Stomach smooth muscle (tissue), 2 donors: ENCODE measurements at regions not wholly inside any gene's neighbourhood (a gene's known extent, or its start where the extent isn't known, plus 50 kb on each side); places are given as distances from the start of the nearest gene placed in this dataset.

ENCODE experiments used
- H3K27ac ChIP-seq: one replicate; pipeline ENCODE4 v1.7.0; 2013; ENCODE audit warnings: mild to moderate bottlenecking, low read length, inconsistent platforms
- H3K27me3 ChIP-seq, 2 donors: one replicate each; pipeline ENCODE4 v1.7.0; 2013; ENCODE audit warnings: low read length in 2 of 2; ENCODE audit not compliant: insufficient read depth in 2 of 2, control insufficient read depth in 1 of 2
- H3K36me3 ChIP-seq, 2 donors: one replicate each; pipeline ENCODE4 v1.7.0; 2013; ENCODE audit warnings: low read length in 2 of 2; ENCODE audit not compliant: control insufficient read depth in 2 of 2, insufficient read depth in 2 of 2
- H3K4me1 ChIP-seq: one replicate; pipeline ENCODE4 v1.7.0; 2013; ENCODE audit warnings: low read length; ENCODE audit not compliant: control insufficient read depth, insufficient read depth
- H3K4me3 ChIP-seq, 2 donors: one replicate each; pipeline ENCODE4 v1.7.0; 2013; ENCODE audit warnings: low read length in 2 of 2
- H3K9ac ChIP-seq, 2 donors: one replicate each; pipeline ENCODE4 v1.7.0; 2013; ENCODE audit warnings: low read length in 2 of 2, mild to moderate bottlenecking in 1 of 2
- H3K9me3 ChIP-seq, 2 donors: one replicate each; pipeline ENCODE4 v1.7.0; 2013; ENCODE audit warnings: low read length in 2 of 2; ENCODE audit not compliant: control insufficient read depth in 2 of 2
- donor health status: healthy.
- donor health status: Pancreatic carcinoma.

DNA sequence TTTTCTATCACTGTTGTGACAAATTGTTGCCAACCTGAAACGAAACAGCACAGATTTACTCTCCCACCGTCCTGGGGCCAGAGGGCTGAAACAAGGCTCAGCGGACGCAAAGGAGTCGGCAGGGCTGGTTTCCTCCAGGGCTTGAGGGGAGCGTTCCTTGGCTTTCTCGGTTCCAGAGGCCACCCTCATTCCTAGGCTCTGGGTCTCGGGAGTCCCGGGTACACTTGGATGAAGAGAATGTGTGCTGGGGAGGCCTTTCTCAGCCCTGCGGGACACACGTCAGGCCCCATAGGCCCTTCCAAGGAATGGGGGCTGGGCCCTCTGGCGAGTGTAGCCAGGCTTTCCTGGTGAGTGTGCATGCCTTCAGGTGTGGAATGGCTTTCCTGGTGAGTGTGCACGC is 287.3 kb upstream of the HS6ST1 start:
- Histone ChIP-seq H3K9ac (no peak overlapping the region), H3K4me1 (peaks cover 5% of the 10 kb centered on the region), H3K9me3 (no peaks in the 10 kb centered on the region), H3K27me3 (no peaks in the 10 kb centered on the region), H3K36me3 (no peaks in the 10 kb centered on the region), H3K4me3 (no peak overlapping the region), H3K27ac (no peak overlapping the region)

- Histone ChIP-seq H3K4me3 (no peak overlapping the region), H3K27me3 (no peaks in the 10 kb centered on the region), H3K36me3 (no peaks in the 10 kb centered on the region), H3K9me3 (no peaks in the 10 kb centered on the region), H3K4me1 (peaks cover 5% of the 10 kb centered on the region), H3K27ac (no peak overlapping the region), H3K9ac (no peak overlapping the region)
These were observed 288.2 kb upstream of the HS6ST1 start for GRCh38 chr2:128606837-128607236.

- H3K4me3 ChIP-seq: no peak overlapping the region
- no peaks in the 10 kb centered on the region for H3K27me3 ChIP-seq
- H3K4me1 ChIP-seq: peaks cover 5% of the 10 kb centered on the region
- no peaks in the 10 kb centered on the region for H3K9me3 ChIP-seq
- no peak overlapping the region for H3K9ac ChIP-seq
- H3K27ac ChIP-seq: no peak overlapping the region
- no peaks in the 10 kb centered on the region for H3K36me3 ChIP-seq
These were observed 288.8 kb upstream of the HS6ST1 start for GRCh38 chr2:128607440-128607839.

- Histone ChIP-seq H3K27me3 (no peaks in the 10 kb centered on the region), H3K36me3 (no peaks in the 10 kb centered on the region), H3K27ac (no peak overlapping the region), H3K9me3 (no peaks in the 10 kb centered on the region), H3K9ac (no peak overlapping the region), H3K4me3 (peak overlapping the region in 1 of 2 donors; percentile 58), H3K4me1 (peaks cover 5% of the 10 kb centered on the region)
These were observed 289.3 kb upstream of the HS6ST1 start for GRCh38 chr2:128607911-128608506.

- no peak overlapping the region for H3K9ac ChIP-seq
- H3K9me3 ChIP-seq: no peaks in the 10 kb centered on the region
- peaks cover 5% of the 10 kb centered on the region for H3K4me1 ChIP-seq
- H3K27me3 ChIP-seq: no peaks in the 10 kb centered on the region
- H3K27ac ChIP-seq: no peak overlapping the region
- H3K4me3 ChIP-seq: no peak overlapping the region
- H3K36me3 ChIP-seq: no peaks in the 10 kb centered on the region
These were observed 290.5 kb upstream of the HS6ST1 start for GRCh38 chr2:128608921-128609880.

GRCh38 chr2:128610496-128610895 is 291.8 kb upstream of the HS6ST1 start:
- H3K36me3 ChIP-seq: no peaks in the 10 kb centered on the region

DNA sequence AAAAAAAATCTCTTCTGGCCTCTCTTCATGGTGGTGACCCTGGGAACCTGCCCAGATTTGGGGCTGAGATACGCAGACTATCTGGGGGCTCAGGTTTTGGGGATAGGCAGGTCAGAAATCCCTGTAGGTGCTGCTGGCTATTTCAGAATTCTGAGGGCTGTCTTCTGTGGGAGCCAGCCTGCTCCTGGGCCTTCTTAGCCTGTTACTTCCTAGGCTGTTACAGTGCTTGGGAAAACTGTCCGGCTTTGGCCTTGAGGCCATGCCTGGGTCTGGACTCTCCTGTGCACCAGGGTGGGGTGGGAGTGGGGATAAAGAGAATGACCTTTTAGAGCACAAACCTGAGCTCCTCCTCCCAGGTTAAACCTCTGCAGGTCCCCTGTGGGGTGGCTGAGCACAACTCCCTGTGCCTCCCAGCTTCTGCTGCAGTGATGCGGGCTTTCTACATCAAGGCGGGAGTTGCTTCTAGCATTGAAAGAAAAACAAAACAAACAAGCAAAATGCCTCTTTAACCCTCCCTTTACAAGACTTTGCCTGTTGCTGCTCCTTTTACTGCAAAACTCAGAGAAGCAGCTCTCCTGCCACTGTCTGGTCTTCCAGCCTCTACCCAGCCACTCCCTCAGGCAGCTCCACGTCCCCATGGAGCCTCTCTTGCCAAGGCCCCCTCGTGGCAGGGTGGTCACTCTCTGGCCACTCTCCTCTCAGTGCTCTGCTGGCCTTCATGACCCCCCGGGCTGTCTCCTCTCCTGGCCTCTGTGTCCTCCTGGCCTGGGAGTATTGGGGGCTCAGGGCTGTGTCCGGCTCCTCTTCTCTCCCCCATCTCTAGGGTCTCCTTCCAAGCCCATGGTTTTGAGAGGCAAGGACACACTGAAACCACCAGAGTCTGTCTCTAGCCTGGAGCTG is 293.0 kb upstream of the HS6ST1 start:
- Histone ChIP-seq H3K27me3 (no peaks in the 10 kb centered on the region), H3K9me3 (no peaks in the 10 kb centered on the region), H3K4me1 (peaks cover 5% of the 10 kb centered on the region), H3K27ac (no peak overlapping the region), H3K36me3 (no peaks in the 10 kb centered on the region), H3K4me3 (no peak overlapping the region), H3K9ac (no peak overlapping the region)

More at GRCh38 chr2:128610496-128610895, 291.8 kb upstream of the HS6ST1 start:
- H3K9ac ChIP-seq: no peak overlapping the region
- H3K4me1 ChIP-seq: peaks cover 5% of the 10 kb centered on the region
- H3K27me3 ChIP-seq: no peaks in the 10 kb centered on the region
- H3K27ac ChIP-seq: no peak overlapping the region
- no peaks in the 10 kb centered on the region for H3K9me3 ChIP-seq
- H3K4me3 ChIP-seq: no peak overlapping the region

DNA sequence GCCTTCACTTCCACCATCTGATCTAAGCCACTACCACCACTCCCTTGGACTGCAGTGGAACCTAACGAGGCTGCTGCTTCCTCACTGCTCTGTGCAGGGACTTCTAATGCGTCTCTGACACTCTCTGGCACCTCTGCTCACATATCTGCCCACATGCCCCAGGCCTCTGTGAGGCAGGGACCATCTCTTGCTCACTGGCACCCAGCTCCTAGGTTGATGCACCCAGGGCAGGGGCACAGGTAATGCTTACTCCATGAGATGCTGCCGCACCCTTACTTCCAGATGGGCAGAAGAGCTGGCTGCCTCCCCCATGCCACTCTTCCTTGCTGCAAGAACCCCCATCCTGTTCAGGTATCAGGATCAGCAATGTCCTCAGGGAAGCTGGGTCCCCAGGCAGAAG is 294.0 kb upstream of the HS6ST1 start:
- H3K4me1 ChIP-seq: peaks cover 5% of the 10 kb centered on the region

GRCh38 chr2:128613351-128613750 is 294.7 kb upstream of the HS6ST1 start:
- Histone ChIP-seq H3K4me3 (no peak overlapping the region), H3K27ac (no peak overlapping the region), H3K9me3 (no peaks in the 10 kb centered on the region)

More for the DNA sequence above, 294.0 kb upstream of the HS6ST1 start:
- Histone ChIP-seq H3K36me3 (no peaks in the 10 kb centered on the region), H3K27ac (no peak overlapping the region), H3K9ac (no peak overlapping the region), H3K9me3 (no peaks in the 10 kb centered on the region), H3K4me3 (no peak overlapping the region), H3K27me3 (no peaks in the 10 kb centered on the region)

GRCh38 chr2:128613876-128614275 is 295.2 kb upstream of the HS6ST1 start:
- Histone ChIP-seq H3K9ac (no peak overlapping the region), H3K4me1 (no peaks in the 10 kb centered on the region), H3K27ac (no peak overlapping the region), H3K27me3 (no peaks in the 10 kb centered on the region), H3K4me3 (no peak overlapping the region), H3K36me3 (no peaks in the 10 kb centered on the region), H3K9me3 (no peaks in the 10 kb centered on the region)

More at GRCh38 chr2:128613351-128613750, 294.7 kb upstream of the HS6ST1 start:
- no peaks in the 10 kb centered on the region for H3K27me3 ChIP-seq
- peaks cover 4% of the 10 kb centered on the region for H3K4me1 ChIP-seq
- H3K9ac ChIP-seq: no peak overlapping the region
- H3K36me3 ChIP-seq: no peaks in the 10 kb centered on the region
